IMR-90 (cell line): ENCODE measurements at regions not wholly inside any gene's neighbourhood (a gene's known extent, or its start where the extent isn't known, plus 50 kb on each side); places are given as distances from the start of the nearest gene placed in this dataset.
"Not testable (repeated sequence)": the region's sequence is repeated elsewhere in the genome, so short reads cannot be mapped to it uniquely, and the experiment has no call there.

ENCODE experiments used
- ATAC-seq: fragments of 200-7000 bp; cut with Tn5 transposase; 2 replicates; pipeline ENCODE4 v1.9.1; 2020; ENCODE audit warnings: low read depth, mild to moderate bottlenecking, moderate library complexity
- BruUV-seq: library from RNA; stranded (reverse); fragments of 400-500 nt; replicated peaks from 2 replicates; lab custom pipeline; 2021; lab: Mats Ljungman, UMichigan
- CTCF ChIA-PET: fragments of 300-600 bp; formaldehyde crosslinking; extraction: SDS; loops from one replicate; lab custom pipeline; 2021; ENCODE audit warnings: antibody characterized with exemption; lab: Yijun Ruan, JAX
- POLR2A ChIA-PET: fragments of 300-600 bp; sonication (Branson Sonifier 250); formaldehyde crosslinking; loops from one replicate; lab custom pipeline; 2022; ENCODE audit warnings: antibody characterized with exemption; ENCODE audit not compliant: unreplicated experiment; lab: Charles Lee
- DNase-seq: peaks from one replicate; pipeline ENCODE4 v3.0.0; 2013
- H2AFZ ChIP-seq: replicated peaks from 2 replicates; pipeline ENCODE3; 2013; ENCODE audit warnings: low read length, mild to moderate bottlenecking; ENCODE audit not compliant: poor library complexity
- H2AK5ac ChIP-seq: 2 replicates; pipeline ENCODE4 v1.6.1; 2013; ENCODE audit warnings: low read depth, low read length, inconsistent platforms
- H2AK9ac ChIP-seq: replicated peaks from 2 replicates; pipeline ENCODE3; 2013; ENCODE audit warnings: mild to moderate bottlenecking, low read depth, low read length, moderate library complexity; ENCODE audit not compliant: poor library complexity
- H2BK120ac ChIP-seq: 2 replicates; pipeline ENCODE4 v1.6.1; 2013; ENCODE audit warnings: low read depth, low read length, inconsistent platforms
- H2BK15ac ChIP-seq: 3 replicates; pipeline ENCODE4 v1.6.1; 2013; ENCODE audit warnings: low read depth, low read length, inconsistent platforms
- H2BK20ac ChIP-seq: 2 replicates; pipeline ENCODE4 v1.6.1; 2013; ENCODE audit warnings: low read depth, mild to moderate bottlenecking, inconsistent platforms, low read length, moderate library complexity
- H2BK5ac ChIP-seq: 2 replicates; pipeline ENCODE4 v1.6.1; 2013; ENCODE audit warnings: mild to moderate bottlenecking, low read depth, low read length, inconsistent platforms; ENCODE audit not compliant: poor library complexity, severe bottlenecking
- H3K14ac ChIP-seq: replicated peaks from 2 replicates; pipeline ENCODE4 v1.6.1; 2013; ENCODE audit warnings: low read depth, low read length, inconsistent platforms
- H3K18ac ChIP-seq: 2 replicates; pipeline ENCODE4 v1.6.1; 2013; ENCODE audit warnings: low read depth, low read length, control low read depth
- H3K23ac ChIP-seq: 2 replicates; pipeline ENCODE4 v1.6.1; 2013; ENCODE audit warnings: low read depth, low read length, inconsistent platforms
- H3K27ac ChIP-seq: 2 replicates; pipeline ENCODE4 v1.5.1; 2013; ENCODE audit warnings: mild to moderate bottlenecking, control low read depth, low read length; ENCODE audit not compliant: insufficient read depth
- H3K27me3 ChIP-seq: 2 replicates; pipeline ENCODE4 v1.6.1; 2013; ENCODE audit warnings: low read length; ENCODE audit not compliant: control insufficient read depth, insufficient read depth
- H3K36me3 ChIP-seq: 2 replicates; pipeline ENCODE4 v1.6.1; 2013; ENCODE audit warnings: low read length, mixed read lengths; ENCODE audit not compliant: control insufficient read depth, insufficient read depth
- H3K4ac ChIP-seq: 2 replicates; pipeline ENCODE4 v1.6.1; 2013; ENCODE audit warnings: low read depth, low read length, inconsistent platforms
- H3K4me1 ChIP-seq: 2 replicates; pipeline ENCODE4 v1.6.1; 2013; ENCODE audit warnings: low read length, mixed read lengths; ENCODE audit not compliant: control insufficient read depth, insufficient read depth
- H3K4me2 ChIP-seq: 2 replicates; pipeline ENCODE4 v1.6.1; 2013; ENCODE audit warnings: low read depth, mild to moderate bottlenecking, control low read depth, low read length, moderate library complexity
- H3K4me3 ChIP-seq: 2 replicates; pipeline ENCODE4 v1.5.1; 2013; ENCODE audit warnings: low read depth, mild to moderate bottlenecking, control low read depth, low read length, moderate library complexity; ENCODE audit not compliant: insufficient read depth
- H3K56ac ChIP-seq: 2 replicates; pipeline ENCODE4 v1.6.1; 2013; ENCODE audit warnings: low read length, inconsistent platforms; ENCODE audit not compliant: insufficient read depth; ENCODE audit errors: extremely low read depth
- H3K79me1 ChIP-seq, 2 experiments: 2 replicates each; pipeline ENCODE4 v1.6.1; 2013; ENCODE audit warnings: low read length in 2 of 2, inconsistent platforms in 1 of 2, low read depth in 1 of 2
- H3K9ac ChIP-seq: 2 replicates; pipeline ENCODE4 v1.6.1; 2013; ENCODE audit warnings: low read depth, low read length, control low read depth
- H3K9me1 ChIP-seq: 2 replicates; pipeline ENCODE4 v1.6.1; 2013; ENCODE audit warnings: low read length, inconsistent platforms; ENCODE audit not compliant: insufficient read depth
- H3K9me3 ChIP-seq: 2 replicates; pipeline ENCODE4 v1.6.1; 2013; ENCODE audit warnings: low read length; ENCODE audit not compliant: control insufficient read depth, insufficient read depth
- H4K20me1 ChIP-seq: 2 replicates; pipeline ENCODE4 v1.6.1; 2013; ENCODE audit warnings: low read length, inconsistent platforms; ENCODE audit not compliant: insufficient read depth
- H4K5ac ChIP-seq: 2 replicates; pipeline ENCODE4 v1.6.1; 2013; ENCODE audit warnings: mild to moderate bottlenecking, low read depth, low read length, control low read depth
- H4K8ac ChIP-seq, 2 experiments: 2 replicates each; pipeline ENCODE4 v1.6.1; 2013; ENCODE audit warnings: low read depth in 2 of 2, low read length in 2 of 2, control low read depth in 1 of 2, inconsistent platforms in 1 of 2
- H4K91ac ChIP-seq: 2 replicates; pipeline ENCODE4 v1.6.1; 2013; ENCODE audit warnings: low read depth, low read length, inconsistent platforms; ENCODE audit not compliant: insufficient read depth
- CEBPB ChIP-seq: IDR thresholded peaks from 2 replicates; pipeline ENCODE4 v1.6.1; 2012; ENCODE audit warnings: low read depth, low read length, improper control_type of control experiment
- CHD1 ChIP-seq: IDR thresholded peaks from 2 replicates; pipeline ENCODE4 v1.6.1; 2012; ENCODE audit warnings: low read depth, low read length, improper control_type of control experiment
- CTCF ChIP-seq: conservative IDR thresholded peaks from 2 replicates; pipeline ENCODE4 v1.5.1; 2012; ENCODE audit warnings: mild to moderate bottlenecking, low read depth, low read length, improper control_type of control experiment
- MAFK ChIP-seq: IDR thresholded peaks from 2 replicates; pipeline ENCODE4 v1.6.1; 2012; ENCODE audit warnings: low read depth, low read length, improper control_type of control experiment
- MAZ ChIP-seq: IDR thresholded peaks from 2 replicates; pipeline ENCODE4 v1.6.1; 2012; ENCODE audit warnings: low read depth, mild to moderate bottlenecking, low read length, improper control_type of control experiment, moderate library complexity, borderline replicate concordance
- NFE2L2 ChIP-seq: fragments of 150-350 bp; IDR thresholded peaks from 2 replicates; pipeline ENCODE4 v1.6.1; 2016; ENCODE audit warnings: low read depth, mild to moderate bottlenecking, low read length
- USF2 ChIP-seq: fragments of 150-350 bp; IDR thresholded peaks from 2 replicates; pipeline ENCODE4 v1.6.1; 2017; ENCODE audit warnings: mild to moderate bottlenecking, antibody characterized with exemption, low read length, low read depth
- WGBS, 2 experiments: methylation state at CpG; one replicate each; pipeline versions ENCODE4 v1.1.5 to v1.1.7; 2013; ENCODE audit warnings: missing lambda C conversion rate in 2 of 2; ENCODE audit not compliant: insufficient read length in 1 of 2; ENCODE audit errors: extremely low coverage in 2 of 2; 5-methylcytosine and 5-hydroxymethylcytosine counted together
- dilution Hi-C: fragments of 300-500 bp; cut with HindIII; formaldehyde crosslinking; loops from one replicate; pipeline ENCODE4 v1.14.3; 2018; ENCODE audit warnings: low sequenced_read_pairs; ENCODE audit not compliant: unreplicated experiment
- in situ Hi-C: fragments of 300-500 bp; cut with MboI; formaldehyde crosslinking; loops from 3 replicates; pipeline ENCODE4 v1.14.3; 2019; ENCODE audit warnings: low sequenced_read_pairs, inconsistent platforms, mixed read lengths
- intact Hi-C: fragments of 100-400 bp; cut with micrococcal nuclease; formaldehyde crosslinking; loops from 2 replicates; pipeline ENCODE4 v1.10.0; 2022

- Histone ChIP-seq H3K56ac (no peak overlapping the region), H2AFZ (no peak overlapping the region), H2BK20ac (no peak overlapping the region), H2BK5ac (no peak overlapping the region), H3K9me3 (no peaks in the 10 kb centered on the region), H3K4me3 (no peak overlapping the region), H3K4ac (no peak overlapping the region), H3K27ac (no peak overlapping the region), H4K20me1 (no peaks in the 10 kb centered on the region), H3K14ac (no peak overlapping the region), H3K27me3 (no peaks in the 10 kb centered on the region), H4K5ac (no peak overlapping the region), H2BK15ac (no peak overlapping the region), H2AK9ac (no peak overlapping the region), H3K36me3 (no peaks in the 10 kb centered on the region), H2AK5ac (no peak overlapping the region), H3K4me2 (no peak overlapping the region), H3K9ac (no peak overlapping the region), H3K9me1 (no peaks in the 10 kb centered on the region), H3K79me1 (no peaks in the 10 kb centered on the region), H2BK120ac (no peak overlapping the region), H4K91ac (no peak overlapping the region), H3K18ac (no peak overlapping the region), H3K4me1 (no peaks in the 10 kb centered on the region), H3K23ac (no peak overlapping the region), H4K8ac (no peak overlapping the region)
- in situ Hi-C loops (no loop called here), dilution Hi-C loops (no loop called here), intact Hi-C loops (no loop called here)
- TF ChIP-seq CEBPB (no peak), MAFK (no peak), MAZ (no peak), NFE2L2 (no peak), CTCF (no peak), CHD1 (no peak), USF2 (no peak)
- ATAC-seq (no peak), DNase-seq (no peak)
- ChIA-PET CTCF (no interaction called here), POLR2A (no interaction called here)
- no CpG with 5 or more reads among the region's 3 CpGs for WGBS, 2 experiments
- no TSS peak for BruUV-seq
These were observed 68.0 kb upstream of the PTPRG start for GRCh38 chr3:61493339-61493738.

- dilution Hi-C loops, H3K56ac ChIP-seq, H2BK5ac ChIP-seq, H3K14ac ChIP-seq, H2AFZ ChIP-seq, H4K20me1 ChIP-seq, BruUV-seq, H3K9ac ChIP-seq, H3K4me3 ChIP-seq, H3K18ac ChIP-seq, H3K23ac ChIP-seq, H3K4me1 ChIP-seq, in situ Hi-C loops, H4K5ac ChIP-seq, H3K27ac ChIP-seq, H4K91ac ChIP-seq, ATAC-seq, H3K9me1 ChIP-seq, intact Hi-C loops, H3K79me1 ChIP-seq, H3K27me3 ChIP-seq, H3K36me3 ChIP-seq, H2BK120ac ChIP-seq, H2AK5ac ChIP-seq, H2BK15ac ChIP-seq, H3K4me2 ChIP-seq, H2BK20ac ChIP-seq, H3K4ac ChIP-seq, H4K8ac ChIP-seq, DNase-seq, H2AK9ac ChIP-seq, H3K9me3 ChIP-seq: not testable (repeated sequence)
- no CpG with 5 or more reads among the region's 3 CpGs for WGBS, 2 experiments
- POLR2A ChIA-PET, result interaction anchor here (0.6 kb wide), 1 partner anchor 67 kb away, joined by 3 read pairs; the partner anchor contains the start of gene PTPRG
- CTCF ChIA-PET, result interaction anchor here (1.1 kb wide), 1 partner anchor 258 kb away, joined by 4 read pairs; no protein-coding TSS in a partner anchor
These were observed 67.1 kb upstream of the PTPRG start for GRCh38 chr3:61494309-61494708.
